Ramos (cell line): ENCODE measurements at regions not wholly inside any gene's neighbourhood (a gene's known extent, or its start where the extent isn't known, plus 50 kb on each side); places are given as distances from the start of the nearest gene placed in this dataset.

Source experiments
- in situ Hi-C: fragments of 300-500 bp; cut with MboI; formaldehyde crosslinking; loops from one replicate; pipeline ENCODE4 v1.14.3; 2022; ENCODE audit warnings: low sequenced_read_pairs; ENCODE audit not compliant: unreplicated experiment

GRCh38 chr7:94054130-94054529, 50.0 kb upstream of the BET1 start:
- in situ Hi-C loops = no loop called here

- in situ Hi-C loops = no loop called here
Measured at GRCh38 chr7:94055963-94056362, 51.8 kb upstream of the BET1 start.

GRCh38 chr7:94056796-94057207, 52.6 kb upstream of the BET1 start:
- in situ Hi-C loops = no loop called here

DNA sequence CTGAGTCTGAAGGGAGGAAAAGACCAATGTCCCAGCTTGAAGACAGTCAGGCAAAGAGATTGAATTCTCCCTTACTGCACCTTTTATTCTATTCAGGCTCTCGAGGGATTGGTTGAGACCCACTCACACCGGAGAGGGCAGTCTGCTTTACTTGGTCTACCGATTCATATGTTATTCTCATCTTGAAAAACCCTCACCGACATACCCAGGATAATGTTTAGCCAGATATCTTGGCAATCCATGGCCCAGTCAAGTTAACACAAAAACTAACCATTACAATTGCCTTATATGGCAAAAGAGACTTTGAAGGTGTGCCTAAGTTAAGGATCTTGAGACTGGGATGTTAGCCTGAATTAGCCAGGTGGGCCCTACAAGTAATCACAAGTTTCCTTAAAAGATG, 53.8 kb upstream of the BET1 start:
- in situ Hi-C loops = no loop called here

GRCh38 chr7:94059746-94060145, 55.6 kb upstream of the BET1 start:
- in situ Hi-C loops = no loop called here

DNA sequence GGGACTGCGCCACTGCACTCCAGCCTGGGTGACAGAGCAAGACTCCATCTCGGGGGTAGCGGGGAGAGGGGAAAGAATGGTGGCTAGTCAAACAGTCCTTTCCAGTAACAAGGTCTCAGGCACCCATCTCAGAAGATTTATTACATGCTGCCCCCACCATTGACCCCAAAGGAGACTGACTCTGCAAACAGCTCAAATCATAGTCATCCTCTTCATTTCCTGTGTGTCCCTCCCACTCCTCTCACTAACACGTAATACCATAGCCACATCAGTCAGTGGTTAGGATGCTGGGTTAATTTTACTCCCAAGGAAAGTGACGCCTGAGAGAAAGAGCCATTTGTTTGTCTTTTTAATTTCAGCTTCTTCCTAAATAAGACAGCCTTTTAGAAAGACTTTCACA, 56.6 kb upstream of the BET1 start:
- in situ Hi-C loops = no loop called here

DNA sequence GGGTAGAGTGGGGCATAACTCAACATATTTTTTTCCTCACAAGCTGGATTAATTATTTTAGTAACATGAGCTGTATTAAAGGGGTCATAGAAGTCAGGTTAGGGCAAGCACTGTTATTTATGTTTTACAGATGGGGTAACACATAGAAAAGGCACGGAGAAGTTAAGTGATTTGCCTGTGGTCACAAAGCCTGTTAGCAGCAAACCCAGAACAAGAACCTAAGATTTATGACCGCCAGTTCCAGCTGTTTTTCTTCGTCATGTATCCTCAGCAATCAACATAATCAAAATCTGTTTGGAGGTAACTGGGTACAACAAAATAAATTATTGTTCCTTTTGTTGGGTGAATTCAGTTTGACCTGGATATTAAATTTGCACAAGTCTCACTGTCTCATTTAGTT, 57.2 kb upstream of the BET1 start:
- in situ Hi-C loops = no loop called here

GRCh38 chr7:94062372-94062771, 58.2 kb upstream of the BET1 start:
- in situ Hi-C loops = no loop called here

GRCh38 chr7:94064541-94065191, 60.5 kb upstream of the BET1 start:
- in situ Hi-C loops = no loop called here

DNA sequence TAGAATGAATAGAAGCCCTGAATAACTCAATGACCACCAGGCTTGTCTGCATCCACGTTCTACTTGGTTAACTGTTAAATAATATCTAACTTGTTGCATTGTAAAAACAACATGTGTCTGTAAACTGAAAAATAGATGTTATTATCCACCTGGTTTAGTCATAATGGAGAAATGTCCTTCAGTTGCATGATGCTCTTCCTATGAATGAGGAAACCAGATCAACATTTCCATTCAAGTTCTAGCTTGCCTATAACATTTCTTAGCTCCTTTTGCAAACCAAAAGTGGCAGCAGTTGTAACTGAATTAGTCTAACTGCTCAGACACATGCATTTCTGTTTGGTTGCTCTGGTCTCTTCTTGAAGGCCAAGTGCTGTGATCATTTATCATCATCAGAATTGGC, 62.9 kb upstream of the BET1 start:
- in situ Hi-C loops = no loop called here

DNA sequence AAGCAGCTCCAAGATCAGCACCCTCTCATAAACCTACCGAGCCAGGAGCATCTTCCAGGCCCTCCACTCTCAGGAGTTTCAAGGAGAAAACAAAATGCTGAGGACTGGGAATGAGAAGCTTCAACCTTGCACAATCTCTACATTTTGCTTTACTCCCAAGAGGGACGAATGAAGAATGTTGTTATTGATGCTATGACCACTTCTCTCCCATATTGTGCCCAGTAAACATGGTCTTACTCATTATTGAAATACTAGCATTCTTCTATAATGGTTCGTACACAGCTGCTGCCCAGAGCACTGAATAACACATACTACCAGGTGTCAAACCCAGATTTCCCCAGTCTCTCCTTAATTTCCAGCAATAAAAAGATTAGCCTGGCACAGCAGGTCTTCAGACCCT, 63.4 kb upstream of the BET1 start:
- in situ Hi-C loops = no loop called here

GRCh38 chr7:94069162-94069739, 65.1 kb upstream of the BET1 start:
- in situ Hi-C loops = no loop called here

GRCh38 chr7:94080551-94080950, 76.4 kb upstream of the BET1 start:
- in situ Hi-C loops = loop anchor here (10.0 kb wide), 1 partner anchor 186 kb away; the partner anchor contains the start of gene TFPI2

DNA sequence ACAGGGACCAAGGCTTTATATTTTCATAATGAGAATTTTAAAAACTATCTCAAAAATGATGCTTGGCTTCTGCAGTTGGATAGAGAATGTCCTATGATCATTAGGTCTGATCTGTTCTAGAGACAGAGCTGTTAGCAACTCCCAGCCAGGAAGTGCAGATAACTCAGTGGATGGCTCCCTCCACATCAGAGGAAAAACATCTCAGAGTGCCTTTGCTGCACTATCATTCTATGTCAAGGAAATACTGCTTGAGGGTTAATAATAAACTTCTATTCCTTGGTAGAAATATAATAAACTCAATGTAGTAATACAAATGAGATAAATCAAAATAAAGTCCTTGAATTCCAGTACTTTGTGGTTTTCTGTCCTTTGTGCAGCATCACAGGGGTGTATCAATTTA, 78.0 kb upstream of the BET1 start:
- in situ Hi-C loops = loop anchor here (10.0 kb wide), 1 partner anchor 187 kb away; the partner anchor contains the start of gene TFPI2

- in situ Hi-C loops = loop anchor here (10.0 kb wide), 1 partner anchor 193 kb away; the partner anchor contains the start of gene TFPI2
Measured at GRCh38 chr7:94087664-94088352, 83.7 kb upstream of the BET1 start.

DNA sequence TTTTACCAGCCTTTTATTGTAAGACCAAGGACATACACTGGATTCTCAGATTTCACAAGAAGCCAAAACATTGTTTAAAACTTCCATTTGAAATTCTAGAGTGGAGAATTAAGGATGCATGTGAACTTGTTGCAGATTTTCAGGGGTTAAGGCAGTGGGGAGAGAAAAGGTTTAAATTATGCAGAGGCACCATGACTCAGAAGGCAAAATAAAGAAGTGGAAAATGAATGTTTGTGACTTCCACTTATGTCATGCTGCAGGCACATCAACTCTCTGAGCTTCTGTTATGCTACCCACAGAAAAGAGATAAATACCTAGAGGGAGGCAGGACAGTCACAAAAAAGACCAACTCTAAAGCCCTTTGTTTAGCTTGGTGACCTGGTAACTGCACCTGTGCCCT, 84.4 kb upstream of the BET1 start:
- in situ Hi-C loops = loop anchor here (10.0 kb wide), 1 partner anchor 194 kb away; the partner anchor contains the start of gene TFPI2

DNA sequence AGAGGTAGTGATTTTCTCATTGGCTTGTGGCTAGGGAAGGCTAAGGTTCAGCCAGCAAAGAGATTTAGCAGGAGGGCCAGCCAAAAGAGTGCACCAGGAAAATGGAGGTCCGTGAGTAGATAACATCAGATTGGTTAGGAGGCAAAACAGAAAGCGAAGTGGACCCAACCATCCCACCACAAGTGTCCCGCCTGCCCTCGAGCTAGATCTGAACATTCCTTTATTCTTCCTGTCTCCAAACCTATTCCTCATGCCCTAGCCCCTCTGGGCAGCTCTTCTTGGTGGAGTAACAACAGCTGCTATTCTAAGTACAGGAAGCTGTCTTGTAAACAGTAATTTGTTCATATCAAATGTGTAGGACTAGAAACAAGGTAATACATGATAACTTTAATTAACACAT, 85.7 kb upstream of the BET1 start:
- in situ Hi-C loops = loop anchor here (10.0 kb wide), 1 partner anchor 195 kb away; the partner anchor contains the start of gene TFPI2

- in situ Hi-C loops = no loop called here
Measured at GRCh38 chr7:94092980-94093379, 88.8 kb upstream of the BET1 start.

GRCh38 chr7:94094298-94094697, 90.1 kb upstream of the BET1 start:
- in situ Hi-C loops = no loop called here

- in situ Hi-C loops = no loop called here
Measured at GRCh38 chr7:94095316-94096009, 91.3 kb upstream of the BET1 start.

DNA sequence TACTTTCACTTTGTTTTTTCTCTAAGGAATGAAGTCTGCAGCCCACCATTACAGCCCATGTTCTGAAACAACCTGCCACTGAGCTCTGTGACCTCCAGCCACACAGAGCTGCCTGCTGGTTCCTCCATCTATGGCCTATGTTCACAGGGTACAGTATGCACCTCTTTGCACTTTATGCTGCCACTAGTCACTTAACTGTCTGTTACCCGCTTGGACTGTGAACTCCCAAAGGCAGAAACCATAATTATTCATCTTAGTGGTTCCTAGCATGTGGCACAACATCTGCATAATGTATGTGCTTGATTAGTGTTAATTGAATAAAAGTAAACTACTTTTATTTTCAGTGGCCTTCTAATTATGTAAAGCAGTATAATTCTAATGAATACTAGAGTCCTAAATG, 95.5 kb upstream of the BET1 start:
- in situ Hi-C loops = no loop called here
